HG02885 (cell line): ENCODE measurements at regions not wholly inside any gene's neighbourhood (a gene's known extent, or its start where the extent isn't known, plus 50 kb on each side); places are given as distances from the start of the nearest gene placed in this dataset.

Source experiments
- ATAC-seq: cut with Tn5 transposase; IDR thresholded peaks from one replicate; pipeline ENCODE4 v1.9.1; 2021; ENCODE audit warnings: mild to moderate bottlenecking; ENCODE audit not compliant: unreplicated experiment, poor library complexity

DNA sequence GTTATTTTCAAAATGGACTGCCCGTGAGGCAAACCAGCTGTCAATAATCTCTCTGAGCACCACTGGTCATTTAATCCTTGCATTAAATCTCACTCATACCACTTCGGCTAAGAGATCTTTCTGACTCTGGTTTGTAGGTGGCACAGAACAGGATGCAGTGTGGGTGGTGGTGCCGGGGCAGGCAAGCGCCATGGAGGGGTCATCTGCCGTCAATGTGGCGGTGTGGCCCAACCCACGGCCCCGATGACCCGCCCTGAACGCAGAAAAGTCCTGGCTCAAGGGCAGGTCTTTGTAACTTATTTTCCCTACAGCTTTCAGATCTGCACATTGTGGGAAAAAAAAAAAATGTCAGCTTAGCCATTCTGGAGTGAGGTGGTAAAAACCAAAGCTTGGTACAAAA is 73.2 kb upstream of the MGMT start:
- ATAC-seq, result no peak

DNA sequence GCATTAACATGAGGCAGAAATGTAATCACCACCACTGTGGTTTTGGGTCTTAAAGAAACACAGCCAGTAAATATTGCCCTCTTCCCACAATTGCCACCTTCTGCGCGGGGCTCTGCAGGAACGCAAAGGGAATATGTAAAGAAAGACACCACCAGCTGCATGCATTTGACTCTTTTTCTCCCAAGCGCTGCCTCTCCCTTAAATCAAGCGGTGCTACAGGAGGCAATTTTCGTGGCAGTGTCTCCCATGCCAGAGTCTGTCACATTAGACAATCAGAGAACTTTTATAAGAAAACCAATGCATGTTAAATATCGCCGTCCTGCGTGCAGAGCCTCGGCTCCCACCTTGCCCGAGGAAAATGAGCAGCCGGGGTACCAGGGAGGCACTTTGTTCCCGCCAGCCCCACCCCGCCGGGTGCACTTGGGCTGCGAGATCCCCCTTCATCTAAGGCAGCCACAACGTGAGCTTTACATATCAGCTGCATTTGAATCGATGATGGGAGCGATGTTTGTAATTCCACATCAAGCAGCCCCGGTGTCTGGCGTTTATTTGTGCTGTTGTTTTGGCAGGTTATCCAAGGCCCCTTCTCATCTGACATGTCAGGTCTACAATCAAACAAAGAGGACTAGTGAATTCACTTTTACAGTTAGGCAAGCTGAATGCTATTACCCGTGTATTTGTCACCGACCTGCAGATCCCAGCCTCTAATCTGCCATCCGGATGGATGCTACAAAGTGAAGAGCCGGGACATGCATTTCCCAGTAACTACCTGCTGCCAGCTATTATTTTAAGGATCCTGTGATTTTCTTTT is 72.3 kb upstream of the MGMT start:
- ATAC-seq, result no peak

DNA sequence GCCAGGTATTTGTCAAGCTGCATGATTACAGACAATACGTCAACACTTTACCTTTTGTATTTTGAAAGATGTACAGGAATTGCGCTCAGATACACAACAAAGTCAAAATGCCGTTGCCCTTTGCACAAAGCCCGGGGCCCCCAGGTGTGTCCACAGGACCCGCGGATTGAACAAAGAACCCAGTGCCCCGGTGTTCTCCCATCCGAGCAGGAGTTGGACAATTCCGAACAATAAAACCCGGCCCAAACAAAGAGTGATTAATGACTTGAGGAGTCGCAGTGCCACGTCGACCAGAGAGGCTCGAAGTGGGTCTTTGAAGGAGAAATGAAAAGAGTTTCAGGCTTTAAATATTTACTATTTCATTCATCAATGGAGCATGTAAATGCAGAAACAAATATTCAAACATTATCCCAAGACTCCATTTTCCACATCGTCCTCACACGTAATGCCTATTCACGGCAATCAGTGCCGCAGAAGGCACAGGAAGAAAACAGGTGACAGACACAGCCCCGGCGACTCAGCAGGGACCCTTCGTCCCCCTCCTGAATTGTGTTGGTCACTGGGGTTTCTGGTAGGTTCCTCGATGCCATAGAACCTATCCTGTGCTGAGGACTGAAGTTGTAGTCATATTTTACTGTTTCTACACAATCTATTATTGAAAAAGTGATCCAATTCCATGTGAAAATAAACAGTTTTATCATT is 70.9 kb upstream of the MGMT start:
- no peak for ATAC-seq

DNA sequence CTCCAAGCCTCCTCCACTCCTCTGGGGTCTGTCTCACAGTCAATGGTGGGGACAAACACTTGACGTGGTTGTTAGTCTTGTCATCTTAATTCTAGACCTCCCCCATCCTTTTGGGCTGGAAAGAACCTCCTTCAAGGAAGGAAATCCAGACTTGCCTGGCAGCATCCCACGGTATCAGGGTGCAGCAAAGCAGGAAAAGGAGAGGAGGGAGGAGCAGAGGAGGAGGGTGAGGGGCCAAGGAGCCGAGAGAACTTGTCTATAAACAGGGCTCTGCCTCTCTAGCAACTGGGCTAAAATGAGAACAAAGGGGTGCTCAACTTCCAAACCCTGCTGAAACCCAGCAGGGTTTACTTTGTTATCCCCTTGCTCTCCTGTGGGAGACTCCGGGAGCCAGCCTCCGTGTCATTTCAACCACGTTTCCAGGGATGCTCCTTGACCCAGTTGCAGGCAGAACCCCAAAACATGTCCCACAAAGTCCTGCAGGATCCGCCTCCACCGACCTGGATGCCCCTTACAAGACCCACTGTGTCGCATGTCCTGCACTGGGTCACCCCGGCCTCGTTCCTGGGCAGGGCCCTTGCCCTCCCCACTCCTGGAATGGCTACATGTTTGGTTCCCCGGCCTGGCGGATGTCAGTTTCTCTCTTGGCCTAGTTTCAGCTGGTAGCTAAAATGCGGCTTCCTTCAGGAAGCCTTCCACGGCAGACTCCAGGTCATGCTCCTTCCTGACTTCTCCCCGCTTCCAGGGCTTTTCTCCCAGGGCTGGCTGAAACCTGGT is 69.7 kb upstream of the MGMT start:
- ATAC-seq, result no peak

DNA sequence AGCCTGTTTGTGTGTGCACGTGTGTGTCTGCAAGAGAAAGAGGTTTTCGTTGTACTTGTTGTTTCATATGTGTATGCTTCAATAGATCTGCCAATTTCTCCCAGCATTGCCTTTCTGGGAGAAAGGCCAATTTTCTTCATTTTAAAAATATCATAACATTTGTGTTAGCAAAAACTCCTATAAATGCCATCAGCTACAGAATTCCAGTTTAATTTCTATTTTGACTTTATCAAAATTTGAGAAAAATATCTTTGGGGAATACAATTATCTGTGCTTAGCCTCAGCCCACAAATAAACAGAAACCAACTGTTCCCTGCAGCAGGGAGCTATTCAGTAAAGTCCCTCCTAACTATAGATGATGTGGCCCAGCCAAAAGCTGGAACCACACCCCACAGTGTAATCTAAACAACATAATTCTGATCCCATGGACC is 68.3 kb upstream of the MGMT start:
- ATAC-seq, result no peak

DNA sequence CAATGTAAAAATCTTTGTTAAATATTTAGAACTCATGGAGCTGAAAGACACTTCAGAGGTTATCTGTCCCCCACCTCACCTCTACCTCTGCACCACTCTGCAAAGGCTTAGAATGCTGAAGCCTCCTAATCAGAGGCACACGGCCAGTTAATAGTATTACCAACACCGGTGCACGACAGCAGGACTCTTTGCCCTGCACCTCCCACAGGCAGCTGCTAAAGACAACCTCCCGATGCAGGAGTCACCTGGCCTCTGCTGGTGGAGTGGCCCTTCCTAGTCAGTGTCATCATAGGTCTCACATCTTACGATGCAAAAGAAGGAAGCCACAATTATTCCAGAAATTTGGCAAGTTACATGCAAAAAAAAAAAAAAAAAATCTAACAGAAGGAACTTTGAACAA is 66.6 kb upstream of the MGMT start:
- no peak for ATAC-seq

DNA sequence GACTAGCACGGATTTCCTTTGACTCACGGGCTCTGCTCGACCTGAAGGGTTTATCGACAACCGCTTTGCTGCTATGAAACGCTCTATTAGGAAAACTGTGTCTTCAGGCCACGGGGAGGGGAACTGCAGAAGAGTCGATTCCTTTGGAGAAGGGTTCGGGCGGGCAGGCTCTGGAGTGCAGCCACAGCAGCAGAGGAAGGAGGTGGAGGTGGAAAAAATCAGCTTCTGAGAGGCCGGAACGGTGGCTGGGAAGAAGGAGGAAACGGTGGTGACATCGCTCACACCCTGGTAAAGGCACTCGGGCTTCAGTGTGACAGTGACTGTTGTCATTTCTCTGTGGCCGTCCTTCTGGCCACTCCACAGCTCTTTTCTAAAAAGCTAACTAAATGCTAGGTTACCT is 64.6 kb upstream of the MGMT start:
- ATAC-seq, result no peak

DNA sequence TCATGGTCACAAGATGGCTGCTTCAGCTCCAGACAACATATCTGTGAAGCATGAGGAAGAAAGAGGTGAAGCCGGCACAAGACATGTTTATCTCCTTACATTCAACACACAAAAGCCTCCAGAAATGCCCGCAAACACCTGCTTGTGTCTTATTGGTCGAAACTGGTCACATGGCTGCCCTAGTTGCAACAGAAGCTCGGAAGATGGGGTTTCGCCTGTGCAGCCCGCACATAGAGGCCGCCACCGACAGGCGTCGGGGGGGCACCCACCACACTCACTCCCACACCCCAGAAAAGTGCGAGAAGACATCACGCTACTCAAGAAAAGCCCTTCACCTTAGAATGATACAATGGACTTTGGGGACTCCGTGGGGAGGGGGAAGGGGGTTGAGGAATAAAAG is 63.0 kb upstream of the MGMT start:
- no peak for ATAC-seq

DNA sequence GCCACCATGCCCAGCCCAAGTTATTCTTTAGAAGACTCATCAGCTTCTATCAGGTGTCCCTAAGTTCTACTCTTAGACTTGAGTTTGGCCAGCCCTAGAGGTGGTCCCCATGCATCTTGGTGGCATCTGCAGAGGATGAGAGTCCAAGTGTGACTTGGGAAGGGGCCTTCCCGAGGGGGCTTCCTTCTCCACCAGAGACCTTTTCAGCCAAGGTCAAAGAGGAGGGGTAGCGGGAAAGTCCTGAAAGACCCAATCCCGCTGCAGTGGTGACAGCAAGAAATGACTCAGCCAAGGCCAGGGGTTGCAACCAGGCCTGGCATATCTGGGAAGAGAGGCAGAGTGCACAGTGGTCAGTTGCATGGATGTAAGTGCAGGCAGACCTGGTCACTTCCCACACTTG is 61.7 kb upstream of the MGMT start:
- ATAC-seq, result no peak

DNA sequence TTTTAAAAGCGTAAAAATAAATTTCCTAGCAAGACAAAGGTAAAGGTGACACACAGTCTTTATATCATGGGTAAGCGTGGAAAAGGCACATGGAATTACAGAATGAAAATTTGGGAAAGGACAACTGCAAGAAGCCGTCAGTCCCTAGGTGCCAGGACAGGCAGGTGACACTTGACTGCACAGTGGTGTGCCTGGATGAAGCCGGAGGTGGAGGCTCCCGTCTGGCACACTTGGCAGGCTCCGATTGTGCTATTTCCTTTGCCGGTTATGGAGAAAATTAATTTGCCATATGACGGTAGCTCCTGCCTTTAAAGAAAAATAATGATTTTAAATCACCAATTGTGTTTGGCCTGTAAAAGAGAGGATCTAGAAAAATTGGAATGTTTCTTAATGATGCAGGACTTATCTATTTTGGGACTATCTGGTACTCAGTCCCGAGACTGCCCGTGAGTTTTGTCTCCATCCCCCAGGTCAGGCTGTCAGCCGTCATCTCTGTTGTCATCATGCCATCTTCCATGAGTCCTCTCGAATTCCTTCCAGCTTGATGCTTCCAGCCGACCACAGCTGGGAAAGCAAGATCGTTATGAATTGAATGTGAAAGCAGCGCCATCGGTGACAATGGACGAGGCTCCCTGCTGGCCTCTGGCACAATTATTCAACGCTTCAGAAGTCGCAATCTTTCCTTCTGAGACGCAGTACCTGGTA is 56.2 kb upstream of the MGMT start:
- ATAC-seq, result no peak

DNA sequence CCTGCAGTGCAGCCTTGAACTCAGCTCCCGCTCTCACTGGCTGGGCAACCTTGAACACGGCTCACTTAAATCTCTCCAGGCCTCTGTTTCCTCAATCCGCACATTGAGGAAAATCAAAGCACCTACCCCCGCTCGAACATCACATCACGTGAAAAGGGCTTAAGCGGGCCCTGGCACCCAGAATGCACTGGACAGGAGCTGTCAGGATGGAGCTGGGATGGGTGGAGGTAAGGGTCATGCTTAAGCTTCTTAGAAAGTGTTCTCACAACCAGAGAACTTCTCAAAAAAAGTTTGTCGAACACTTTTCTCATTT is 55.7 kb upstream of the MGMT start:
- ATAC-seq, result no peak

DNA sequence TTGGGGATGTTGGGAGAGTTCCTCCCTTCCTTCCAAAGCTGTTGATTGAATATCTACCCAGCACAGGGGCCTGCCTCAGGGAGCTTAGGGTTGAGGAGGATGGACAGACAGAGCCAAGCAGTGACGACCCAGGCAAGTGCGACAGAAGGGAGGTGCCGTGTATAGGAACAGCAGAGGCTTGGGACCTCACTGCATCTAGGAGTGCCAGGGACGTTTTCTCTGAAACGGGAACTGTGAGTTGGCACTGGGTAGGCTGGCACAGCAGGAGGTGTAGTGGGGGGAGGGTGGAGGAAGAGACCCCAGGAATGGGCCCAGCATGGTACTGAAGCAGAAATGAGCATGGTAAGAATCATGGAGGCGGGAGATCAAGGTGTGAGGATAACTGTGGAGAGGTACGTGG is 55.3 kb upstream of the MGMT start:
- no peak for ATAC-seq

DNA sequence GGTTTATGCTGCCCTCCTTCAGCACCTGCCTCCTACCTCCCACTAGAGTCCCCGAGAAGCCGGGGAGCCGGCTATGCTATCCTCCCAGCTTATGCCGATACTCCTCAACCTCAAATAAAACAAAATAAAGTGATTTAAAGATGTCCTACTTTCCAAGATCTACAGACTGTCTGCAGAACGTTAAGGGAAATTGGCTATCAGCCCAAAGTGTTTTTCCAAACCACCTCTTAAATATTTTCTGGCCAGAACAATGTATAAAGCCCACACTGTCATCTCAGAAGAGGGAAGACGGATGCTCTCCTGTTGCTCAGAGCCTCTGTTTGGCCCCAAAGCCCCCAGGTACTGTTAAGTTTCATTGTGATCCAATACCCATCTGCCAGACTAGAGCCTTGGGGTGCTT is 54.0 kb upstream of the MGMT start:
- ATAC-seq, result no peak

DNA sequence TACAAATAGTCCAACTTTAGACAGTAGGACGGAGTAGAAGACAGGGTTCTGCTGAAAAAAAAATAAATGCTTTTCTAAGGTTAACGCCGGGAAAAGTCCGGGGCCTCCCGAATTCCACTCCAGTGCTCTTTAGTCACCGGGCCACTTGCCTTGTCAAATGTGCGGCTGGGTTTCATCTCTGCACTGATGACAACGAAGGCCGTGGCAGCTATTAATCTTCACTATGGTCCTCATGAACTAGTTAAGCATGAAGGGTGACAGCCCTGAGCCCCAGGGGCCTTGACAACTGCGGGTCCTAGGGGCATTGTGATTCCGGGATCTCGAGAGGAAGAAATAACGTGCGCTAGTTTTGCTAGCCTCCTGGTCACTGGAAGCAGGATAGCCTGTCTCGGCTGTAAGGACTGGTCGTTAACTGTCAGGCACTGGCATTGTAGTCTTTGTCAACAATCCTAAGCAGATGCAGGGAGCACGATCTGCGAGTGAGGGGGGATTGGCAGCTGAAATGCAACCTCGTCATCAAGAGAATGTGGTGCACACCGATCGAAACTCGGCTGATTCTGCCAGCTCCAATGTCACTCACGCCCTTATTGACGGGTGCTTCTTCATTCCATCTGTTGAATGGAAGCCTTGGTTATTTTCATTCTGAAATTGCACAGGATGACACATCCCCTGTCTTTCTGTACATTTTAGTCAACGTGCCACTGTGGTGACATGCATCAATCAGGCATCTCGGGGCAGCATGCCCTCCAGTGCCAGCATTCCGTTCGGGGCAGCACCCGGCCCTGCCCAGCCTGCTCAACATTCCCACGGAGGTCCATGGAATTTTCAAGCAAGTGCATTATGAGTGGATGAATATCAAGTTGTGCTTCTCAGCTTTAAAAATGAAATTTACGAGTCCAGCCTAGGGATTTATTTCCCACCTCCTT is 51.6 kb upstream of the MGMT start:
- no peak for ATAC-seq

DNA sequence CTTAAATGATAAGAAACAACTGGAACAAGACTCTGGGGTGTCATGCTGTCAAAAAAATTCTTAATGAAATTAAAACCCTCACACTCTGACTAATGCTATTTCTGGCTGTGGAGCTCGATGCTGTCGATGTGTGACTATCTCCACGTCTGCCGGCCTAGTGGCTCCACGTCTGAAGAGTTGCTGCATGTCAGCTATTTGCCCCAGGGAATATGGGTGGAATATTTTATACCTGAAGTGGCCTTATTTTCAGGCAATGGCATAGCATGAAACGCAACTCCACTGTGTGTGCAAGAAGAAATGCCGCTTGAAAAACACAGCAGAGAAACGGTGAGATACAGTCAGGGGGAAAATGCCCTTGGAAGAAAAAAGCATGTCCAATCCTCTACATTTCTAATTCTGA is 50.9 kb upstream of the MGMT start:
- ATAC-seq, result no peak

DNA sequence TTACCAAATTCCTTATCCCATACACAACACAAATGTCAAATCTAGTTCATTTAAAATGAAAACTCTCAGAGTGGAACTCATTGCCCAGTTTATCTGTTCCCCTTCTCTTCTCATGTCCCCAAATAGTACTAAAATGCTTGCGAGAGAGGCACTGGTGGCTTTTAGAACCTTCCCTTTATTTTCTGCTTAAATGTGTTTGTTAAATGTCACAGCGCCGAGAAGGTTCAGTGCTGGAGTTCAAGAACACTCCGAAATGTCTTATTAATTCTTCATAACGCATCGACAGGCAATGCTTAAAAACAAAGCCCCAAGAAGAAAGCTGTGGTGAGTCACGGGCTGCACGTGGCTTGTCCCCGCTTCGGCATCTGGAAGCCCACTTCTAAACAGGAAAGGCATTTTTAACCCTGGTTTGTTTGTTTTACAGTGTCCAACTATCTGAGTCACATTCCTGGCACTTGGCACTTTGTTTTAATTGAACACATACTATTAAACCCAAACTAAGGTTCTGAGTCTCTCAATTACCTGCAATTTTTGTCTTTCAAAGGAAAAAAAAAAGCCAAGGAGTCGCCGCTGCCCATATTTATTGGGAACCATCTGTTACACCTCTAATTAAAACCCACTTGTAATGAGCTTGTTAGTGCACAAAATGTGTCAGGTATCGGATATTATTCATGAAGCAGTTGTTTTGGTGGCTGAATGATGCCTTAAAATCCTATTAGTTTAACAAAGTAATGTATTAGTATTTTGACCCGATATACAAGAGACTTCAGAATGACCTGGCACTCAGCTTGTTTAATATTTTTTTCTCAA is 49.9 kb upstream of the MGMT start:
- no peak for ATAC-seq
